ENCODE measurements at regions not wholly inside any gene's neighbourhood (a gene's known extent, or its start where the extent isn't known, plus 50 kb on each side); places are given as distances from the start of the nearest gene placed in this dataset.

GRCh38 chr13:107477772-107478379 lies 737.5 kb downstream of the LIG4 start:
- DNase-seq (ENCODE audit: low read depth in 2 of 2), result no peak

GRCh38 chr13:107475753-107476453 lies 739.4 kb downstream of the LIG4 start:
- no peak for DNase-seq (ENCODE audit: low read depth in 2 of 2)

GRCh38 chr13:107473253-107473652 lies 742.1 kb downstream of the LIG4 start:
- DNase-seq (ENCODE audit: low read depth in 2 of 2), result no peak

- DNase-seq (ENCODE audit: low read depth in 2 of 2), result no peak
Measured at GRCh38 chr13:107466326-107467099, 748.8 kb downstream of the LIG4 start.

GRCh38 chr13:107462501-107462900 lies 752.8 kb downstream of the LIG4 start:
- no peak for DNase-seq (ENCODE audit: low read depth in 2 of 2)

GRCh38 chr13:107461751-107462150 lies 753.6 kb downstream of the LIG4 start:
- no peak for DNase-seq (ENCODE audit: low read depth in 2 of 2)

GRCh38 chr13:107459430-107459829 lies 755.9 kb downstream of the LIG4 start:
- no peak for DNase-seq (ENCODE audit: low read depth in 2 of 2)

GRCh38 chr13:107458269-107458668 lies 757.1 kb downstream of the LIG4 start:
- no peak for DNase-seq (ENCODE audit: low read depth in 2 of 2)

GRCh38 chr13:107457686-107458085 lies 757.6 kb downstream of the LIG4 start:
- DNase-seq (ENCODE audit: low read depth in 2 of 2), result no peak

GRCh38 chr13:107456431-107456830 lies 758.9 kb downstream of the LIG4 start:
- DNase-seq (ENCODE audit: low read depth in 2 of 2), result no peak

- no peak for DNase-seq (ENCODE audit: low read depth in 2 of 2)
Measured at GRCh38 chr13:107452833-107453232, 762.5 kb downstream of the LIG4 start.

- no peak for DNase-seq (ENCODE audit: low read depth in 2 of 2)
Measured at GRCh38 chr13:107450931-107451330, 764.4 kb downstream of the LIG4 start.

GRCh38 chr13:107450431-107450830 lies 764.9 kb downstream of the LIG4 start:
- DNase-seq (ENCODE audit: low read depth in 2 of 2), result no peak

- no peak for DNase-seq (ENCODE audit: low read depth in 2 of 2)
Measured at GRCh38 chr13:107447591-107447990, 767.7 kb downstream of the LIG4 start.

- DNase-seq (ENCODE audit: low read depth in 2 of 2), result no peak
Measured at GRCh38 chr13:107441279-107441678, 774.1 kb downstream of the LIG4 start.

- no peak for DNase-seq (ENCODE audit: low read depth in 2 of 2)
Measured at GRCh38 chr13:107438251-107438650, 777.1 kb downstream of the LIG4 start.

GRCh38 chr13:107434347-107434746 lies 781.0 kb downstream of the LIG4 start:
- no peak for DNase-seq (ENCODE audit: low read depth in 2 of 2)

GRCh38 chr13:107427536-107427935 lies 787.8 kb downstream of the LIG4 start:
- DNase-seq (ENCODE audit: low read depth in 2 of 2), result no peak

- no peak for DNase-seq (ENCODE audit: low read depth in 2 of 2)
Measured at GRCh38 chr13:107422421-107422820, 792.9 kb downstream of the LIG4 start.

- no peak for DNase-seq (ENCODE audit: low read depth in 2 of 2)
Measured at GRCh38 chr13:107421951-107422350, 793.4 kb downstream of the LIG4 start.

- DNase-seq (ENCODE audit: low read depth in 2 of 2), result no peak
Measured at GRCh38 chr13:107421028-107421427, 794.3 kb downstream of the LIG4 start.

- no peak for DNase-seq (ENCODE audit: low read depth in 2 of 2)
Measured at GRCh38 chr13:107413005-107413404, 802.3 kb downstream of the LIG4 start.

GRCh38 chr13:107407074-107407473 lies 808.3 kb downstream of the LIG4 start:
- no peak for DNase-seq (ENCODE audit: low read depth in 2 of 2)
